OCI-LY7 (cell line): ENCODE measurements at regions not wholly inside any gene's neighbourhood (a gene's known extent, or its start where the extent isn't known, plus 50 kb on each side); places are given as distances from the start of the nearest gene placed in this dataset.

ENCODE experiments used
- BruUV-seq: library from RNA; stranded (reverse); fragments of 400-500 nt; replicated peaks from 2 replicates; lab custom pipeline; 2021; lab: Mats Ljungman, UMichigan
- CTCF ChIA-PET: fragments of 300-600 bp; sonication (Branson Sonifier 250); formaldehyde crosslinking; loops from one replicate; lab custom pipeline; 2022; ENCODE audit warnings: antibody characterized with exemption; ENCODE audit not compliant: unreplicated experiment; lab: Charles Lee
- POLR2A ChIA-PET: fragments of 300-600 bp; sonication (Branson Sonifier 250); formaldehyde crosslinking; loops from one replicate; lab custom pipeline; 2022; ENCODE audit warnings: antibody characterized with exemption; lab: Charles Lee
- DNase-seq: peaks from one replicate; pipeline ENCODE4 v3.0.0-alpha.2; 2015; ENCODE audit warnings: low spot score
- H2AFZ ChIP-seq: fragments of 200-600 bp; sonication (generic), shearing (Covaris generic); 2 replicates; pipeline ENCODE4 v1.6.1; 2014; ENCODE audit warnings: mild to moderate bottlenecking, antibody characterized with exemption, low read length, moderate library complexity
- H3K27ac ChIP-seq: fragments of 200-600 bp; sonication (generic); 2 replicates; pipeline ENCODE4 v1.5.1; 2014; ENCODE audit warnings: mixed run types, low read depth, mild to moderate bottlenecking, moderate library complexity, low read length, inconsistent platforms; ENCODE audit not compliant: poor library complexity, severe bottlenecking
- H3K36me3 ChIP-seq: fragments of 200-600 bp; sonication (generic); 2 replicates; pipeline ENCODE4 v1.6.1; 2014; ENCODE audit warnings: mild to moderate bottlenecking, antibody characterized with exemption, low read length, moderate library complexity, mixed read lengths; ENCODE audit not compliant: insufficient read depth
- H3K4me1 ChIP-seq: fragments of 200-600 bp; sonication (generic); 2 replicates; pipeline ENCODE4 v1.5.1; 2014; ENCODE audit warnings: mild to moderate bottlenecking, low read length; ENCODE audit not compliant: insufficient read depth, poor library complexity, severe bottlenecking
- H3K4me2 ChIP-seq: fragments of 200-600 bp; sonication (generic); 2 replicates; pipeline ENCODE4 v1.6.1; 2014; ENCODE audit warnings: mild to moderate bottlenecking, low read length
- H3K4me3 ChIP-seq: fragments of 200-600 bp; sonication (generic); 2 replicates; pipeline ENCODE4 v1.5.1; 2014; ENCODE audit warnings: mild to moderate bottlenecking, low read depth, low read length; ENCODE audit not compliant: poor library complexity, severe bottlenecking
- H3K79me2 ChIP-seq: fragments of 200-600 bp; sonication (generic); 2 replicates; pipeline ENCODE4 v1.6.1; 2016; ENCODE audit warnings: low read depth, mild to moderate bottlenecking, low read length, moderate library complexity, mixed read lengths; ENCODE audit not compliant: insufficient read depth
- H3K9me2 ChIP-seq: fragments of 200-600 bp; sonication (generic); 2 replicates; pipeline ENCODE4 v1.6.1; 2016; ENCODE audit warnings: mild to moderate bottlenecking, low read length, mixed read lengths; ENCODE audit not compliant: insufficient read depth
- H3K9me3 ChIP-seq: fragments of 200-600 bp; sonication (generic); 2 replicates; pipeline ENCODE4 v1.6.1; 2014; ENCODE audit warnings: mild to moderate bottlenecking, mixed run types, low read length, mixed read lengths
- H4K20me1 ChIP-seq: fragments of 200-600 bp; sonication (generic); 2 replicates; pipeline ENCODE4 v1.6.1; 2014; ENCODE audit warnings: mild to moderate bottlenecking, antibody characterized with exemption, low read length, moderate library complexity, mixed read lengths; ENCODE audit not compliant: insufficient read depth
- CTCF ChIP-seq: fragments of 200-600 bp; sonication (generic); conservative IDR thresholded peaks from 2 replicates; pipeline ENCODE4 v1.5.1; 2014; ENCODE audit warnings: mild to moderate bottlenecking, antibody characterized with exemption, low read length, moderate library complexity, mixed read lengths
- EZH2phosphoT487 ChIP-seq: fragments of 200-600 bp; sonication (generic); IDR thresholded peaks from 2 replicates; pipeline ENCODE4 v1.6.1; 2018; ENCODE audit warnings: low read depth, borderline replicate concordance, mild to moderate bottlenecking, mixed run types, antibody characterized with exemption, low read length, moderate library complexity, mixed read lengths
- intact Hi-C: fragments of 100-400 bp; cut with micrococcal nuclease; formaldehyde crosslinking; loops from one replicate; pipeline ENCODE4 v1.10.0; 2022; ENCODE audit not compliant: unreplicated experiment

- CTCF ChIA-PET = no interaction called here
- Histone ChIP-seq H3K79me2 (no peaks in the 10 kb centered on the region), H3K4me2 (no peak overlapping the region), H3K4me3 (no peak overlapping the region), H4K20me1 (no peaks in the 10 kb centered on the region), H3K9me3 (no peaks in the 10 kb centered on the region), H3K36me3 (no peaks in the 10 kb centered on the region), H3K9me2 (no peaks in the 10 kb centered on the region), H3K4me1 (no peaks in the 10 kb centered on the region), H2AFZ (no peak overlapping the region), H3K27ac (no peak overlapping the region)
- BruUV-seq = no TSS peak
- TF ChIP-seq CTCF = no peak
- TF ChIP-seq EZH2phosphoT487 = no peak
- no peak for DNase-seq
- POLR2A ChIA-PET = no interaction called here
- intact Hi-C loops = no loop called here
Measured at GRCh38 chr3:163601426-163601825, 1476.9 kb downstream of the SI start.

GRCh38 chr3:163587342-163587741, 1491.0 kb downstream of the SI start:
- H3K9me2 ChIP-seq = no peaks in the 10 kb centered on the region
- TF ChIP-seq EZH2phosphoT487 = no peak
- no peaks in the 10 kb centered on the region for H3K9me3 ChIP-seq
- no peaks in the 10 kb centered on the region for H3K4me1 ChIP-seq
- intact Hi-C loops = no loop called here
- no peak overlapping the region for H3K4me2 ChIP-seq
- no TSS peak for BruUV-seq
- H3K4me3 ChIP-seq = no peak overlapping the region
- ChIA-PET POLR2A (no interaction called here), CTCF (no interaction called here)
- no peaks in the 10 kb centered on the region for H4K20me1 ChIP-seq
- no peak overlapping the region for H3K27ac ChIP-seq
- no peak for DNase-seq
- no peak overlapping the region for H2AFZ ChIP-seq
- no peaks in the 10 kb centered on the region for H3K79me2 ChIP-seq
- no peaks in the 10 kb centered on the region for H3K36me3 ChIP-seq

DNA sequence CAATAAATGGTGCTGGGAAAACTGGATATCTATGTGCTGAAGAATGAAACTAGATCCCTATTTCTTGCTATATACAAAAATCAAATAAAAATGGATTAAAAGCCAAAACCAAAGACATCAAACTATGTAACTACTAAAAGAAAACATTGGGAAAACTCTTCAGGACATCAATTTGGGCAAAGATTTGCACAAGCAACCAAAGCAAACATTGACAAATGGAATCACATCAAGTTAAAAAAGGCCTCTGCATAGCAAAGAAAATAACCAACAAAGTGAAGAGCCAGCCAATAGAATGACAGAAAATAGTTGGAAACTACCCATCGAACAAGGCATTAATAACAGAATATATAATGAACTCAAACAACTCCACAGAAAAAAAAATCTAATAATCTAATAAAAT, 1495.3 kb downstream of the SI start:
- no peak overlapping the region for H3K27ac ChIP-seq
- no peak overlapping the region for H3K4me2 ChIP-seq
- H3K36me3 ChIP-seq = no peaks in the 10 kb centered on the region
- no peaks in the 10 kb centered on the region for H3K79me2 ChIP-seq
- DNase-seq = no peak
- intact Hi-C loops = no loop called here
- H3K4me3 ChIP-seq = no peak overlapping the region
- 0 out of 2 replicates have a peak, but pooled peaks cover 3% of the 10 kb centered on the region for H3K9me3 ChIP-seq
- ChIA-PET CTCF (no interaction called here), POLR2A (no interaction called here)
- TF ChIP-seq CTCF (no peak), EZH2phosphoT487 (no peak)
- H4K20me1 ChIP-seq = no peaks in the 10 kb centered on the region
- H3K4me1 ChIP-seq = no peaks in the 10 kb centered on the region
- H3K9me2 ChIP-seq = no peaks in the 10 kb centered on the region
- no TSS peak for BruUV-seq
- H2AFZ ChIP-seq = no peak overlapping the region
